ENCODE measurements at regions not wholly inside any gene's neighbourhood (a gene's known extent, or its start where the extent isn't known, plus 50 kb on each side); places are given as distances from the start of the nearest gene placed in this dataset.

GRCh38 chr7:26487780-26488515 is 196.3 kb downstream of the SNX10 start:
- H3K27me3 Mint-ChIP-seq, result peaks cover 29% of the 10 kb centered on the region
- DNase-seq (ENCODE audit: low spot score, unreplicated experiment), result no peak
- no peak overlapping the region for H3K4me3 Mint-ChIP-seq (ENCODE audit: low read depth)
- no peaks in the 10 kb centered on the region for H3K36me3 Mint-ChIP-seq (ENCODE audit: insufficient read depth)
- TF ChIP-seq CTCF (IDR thresholded peaks at IDR 0.05; ENCODE audit: unreplicated experiment), result no peak
- H3K9me3 Mint-ChIP-seq (ENCODE audit: low read depth), result no peaks in the 10 kb centered on the region
- H3K4me1 Mint-ChIP-seq (ENCODE audit: low read depth), result no peaks in the 10 kb centered on the region
- no peak overlapping the region for H3K27ac Mint-ChIP-seq

- DNase-seq (ENCODE audit: low spot score, unreplicated experiment), result no peak
- Mint-ChIP-seq H3K9me3 (ENCODE audit: low read depth) (no peaks in the 10 kb centered on the region), H3K4me3 (ENCODE audit: low read depth) (no peak overlapping the region), H3K27me3 (peaks cover 40% of the 10 kb centered on the region), H3K36me3 (ENCODE audit: insufficient read depth) (no peaks in the 10 kb centered on the region), H3K27ac (no peak overlapping the region), H3K4me1 (ENCODE audit: low read depth) (no peaks in the 10 kb centered on the region)
- no peak for TF ChIP-seq CTCF (IDR thresholded peaks at IDR 0.05; ENCODE audit: unreplicated experiment)
Measured at GRCh38 chr7:26489391-26489790, 197.7 kb downstream of the SNX10 start.

- DNase-seq (ENCODE audit: low spot score, unreplicated experiment), result no peak
- H3K27ac Mint-ChIP-seq, result no peak overlapping the region
- no peak overlapping the region for H3K4me3 Mint-ChIP-seq (ENCODE audit: low read depth)
- H3K4me1 Mint-ChIP-seq (ENCODE audit: low read depth), result no peaks in the 10 kb centered on the region
- no peak for TF ChIP-seq CTCF (IDR thresholded peaks at IDR 0.05; ENCODE audit: unreplicated experiment)
- H3K27me3 Mint-ChIP-seq, result peaks cover 42% of the 10 kb centered on the region
- H3K9me3 Mint-ChIP-seq (ENCODE audit: low read depth), result no peaks in the 10 kb centered on the region
- H3K36me3 Mint-ChIP-seq (ENCODE audit: insufficient read depth), result no peaks in the 10 kb centered on the region
Measured at GRCh38 chr7:26489906-26490639, 198.4 kb downstream of the SNX10 start.

GRCh38 chr7:26490640-26491624 is 199.3 kb downstream of the SNX10 start:
- H3K27ac Mint-ChIP-seq, result no peak overlapping the region
- no peaks in the 10 kb centered on the region for H3K9me3 Mint-ChIP-seq (ENCODE audit: low read depth)
- peaks cover 42% of the 10 kb centered on the region for H3K27me3 Mint-ChIP-seq
- no peak for DNase-seq (ENCODE audit: low spot score, unreplicated experiment)
- H3K4me1 Mint-ChIP-seq (ENCODE audit: low read depth), result peaks cover 4% of the 10 kb centered on the region
- no peak overlapping the region for H3K4me3 Mint-ChIP-seq (ENCODE audit: low read depth)
- H3K36me3 Mint-ChIP-seq (ENCODE audit: insufficient read depth), result no peaks in the 10 kb centered on the region
- no peak for TF ChIP-seq CTCF (IDR thresholded peaks at IDR 0.05; ENCODE audit: unreplicated experiment)

GRCh38 chr7:26492816-26493215 is 201.2 kb downstream of the SNX10 start:
- DNase-seq (ENCODE audit: low spot score, unreplicated experiment), result no peak
- H3K36me3 Mint-ChIP-seq (ENCODE audit: insufficient read depth), result no peaks in the 10 kb centered on the region
- no peak overlapping the region for H3K4me3 Mint-ChIP-seq (ENCODE audit: low read depth)
- no peak overlapping the region for H3K27ac Mint-ChIP-seq
- H3K27me3 Mint-ChIP-seq, result peaks cover 45% of the 10 kb centered on the region
- no peaks in the 10 kb centered on the region for H3K9me3 Mint-ChIP-seq (ENCODE audit: low read depth)
- peaks cover 4% of the 10 kb centered on the region for H3K4me1 Mint-ChIP-seq (ENCODE audit: low read depth)
- TF ChIP-seq CTCF (IDR thresholded peaks at IDR 0.05; ENCODE audit: unreplicated experiment), result no peak

Measured in progenitor cell of endocrine pancreas (in vitro differentiated cells).